B cell (primary cell): ENCODE measurements at regions not wholly inside any gene's neighbourhood (a gene's known extent, or its start where the extent isn't known, plus 50 kb on each side); places are given as distances from the start of the nearest gene placed in this dataset.

Source experiments
- CTCF ChIP-seq: fragments of 200-600 bp; IDR thresholded peaks from one replicate; pipeline ENCODE4 v1.8.0; 2022; ENCODE audit warnings: antibody characterized with exemption, mild to moderate bottlenecking
- EZH2 ChIP-seq: IDR thresholded peaks from 2 replicates; pipeline ENCODE4 v1.6.1; 2012; ENCODE audit warnings: borderline replicate concordance, low read depth, mild to moderate bottlenecking, moderate library complexity, low read length; ENCODE audit not compliant: insufficient read depth, poor library complexity, severe bottlenecking

GRCh38 chr3:64983583-64984359 is 296.0 kb upstream of the ADAMTS9 start:
- TF ChIP-seq EZH2 (no peak), CTCF (no peak)
